Raji (cell line): ENCODE measurements at regions not wholly inside any gene's neighbourhood (a gene's known extent, or its start where the extent isn't known, plus 50 kb on each side); places are given as distances from the start of the nearest gene placed in this dataset.

Source experiments
- POLR2A ChIP-seq: IDR thresholded peaks from 2 replicates; pipeline ENCODE4 v1.6.1; 2011; ENCODE audit warnings: low read depth, low read length, control low read depth; ENCODE audit not compliant: insufficient read depth

- no peak for TF ChIP-seq POLR2A
These were observed 329.0 kb upstream of the PROK2 start for GRCh38 chr3:72113964-72114363.

- TF ChIP-seq POLR2A, result no peak
These were observed 328.6 kb upstream of the PROK2 start for GRCh38 chr3:72113564-72113963.

DNA sequence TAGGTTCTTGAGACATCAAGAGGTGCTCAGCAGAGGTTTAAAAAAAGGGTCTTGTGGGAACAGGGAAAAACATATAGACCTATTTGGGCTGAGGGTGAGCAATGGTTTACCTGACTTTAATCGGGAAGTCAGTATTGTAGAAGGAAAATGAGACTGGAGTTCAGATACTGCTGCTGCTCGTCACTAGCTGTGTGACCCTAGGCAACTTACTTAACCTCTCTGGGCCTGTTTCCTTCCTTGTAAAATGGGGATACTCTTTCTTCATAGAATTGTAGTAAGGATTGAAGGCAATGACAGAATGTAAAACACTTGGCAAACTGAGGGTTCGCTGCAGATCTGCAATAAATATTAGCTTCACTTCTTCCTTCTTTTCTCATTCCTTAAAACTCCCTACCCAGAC lies 327.5 kb upstream of the PROK2 start:
- TF ChIP-seq POLR2A, result no peak

DNA sequence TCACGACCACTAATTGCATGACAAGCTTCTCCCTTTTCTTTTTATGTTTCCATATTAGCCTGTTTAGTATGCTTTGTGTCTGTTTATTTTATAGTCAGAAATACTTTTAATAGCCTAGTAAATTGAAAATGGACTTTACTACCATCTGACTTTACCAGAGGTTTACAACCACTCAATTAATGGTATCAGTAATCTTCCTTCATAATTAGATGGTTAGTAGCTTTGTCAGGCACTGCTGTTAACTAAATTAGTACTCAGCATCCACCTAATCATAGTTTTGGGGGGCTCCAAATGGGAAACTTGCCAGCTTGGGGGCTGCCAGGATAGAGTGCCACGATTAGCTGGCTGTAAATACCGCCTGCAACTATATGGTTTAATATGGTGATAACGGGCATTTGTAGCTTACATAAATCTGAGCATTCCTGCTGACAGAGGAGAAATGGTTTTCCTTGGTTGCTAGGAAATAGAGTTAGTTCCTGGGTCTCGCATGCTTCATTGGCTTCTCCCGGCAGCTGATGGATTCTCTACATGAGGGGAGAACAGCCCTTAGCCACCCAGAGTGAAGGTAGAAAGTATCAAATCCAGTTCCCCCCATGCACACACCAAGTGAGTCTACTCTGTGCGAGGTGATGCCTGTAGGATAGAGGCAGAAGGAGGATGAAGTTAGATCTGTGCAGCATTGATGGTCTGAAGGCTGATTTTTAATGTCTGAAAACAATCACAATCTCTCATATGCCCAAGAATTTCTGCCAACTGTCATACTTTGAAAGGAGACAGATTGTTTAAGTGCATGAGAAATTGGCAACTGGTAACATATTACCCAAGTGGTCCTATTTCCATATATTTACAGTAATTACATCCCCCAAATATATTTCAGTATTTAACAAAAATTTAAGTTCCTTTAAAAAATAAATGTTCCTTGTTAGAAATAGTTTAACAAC lies 326.6 kb upstream of the PROK2 start:
- TF ChIP-seq POLR2A, result no peak

- TF ChIP-seq POLR2A, result no peak
These were observed 324.6 kb upstream of the PROK2 start for GRCh38 chr3:72109327-72110259.

DNA sequence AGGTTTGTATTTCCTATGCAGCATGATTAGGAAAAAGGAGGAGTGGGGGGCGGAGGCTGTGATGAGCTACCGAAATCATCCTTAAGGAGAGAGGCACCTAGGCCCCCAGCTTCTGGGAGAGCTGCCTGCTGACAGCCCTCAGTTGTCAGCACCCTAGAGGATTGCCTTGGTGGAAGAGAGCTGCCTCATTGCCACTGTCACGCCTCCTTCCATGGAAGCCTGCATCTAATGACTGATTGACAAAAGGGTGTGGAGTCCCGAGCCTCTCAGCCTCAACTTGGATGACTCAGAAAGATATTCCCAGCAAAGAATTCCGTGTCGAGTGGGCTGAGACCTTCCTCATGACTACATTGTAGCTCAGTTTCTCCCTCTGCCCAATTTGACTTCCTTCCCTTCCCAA lies 320.4 kb upstream of the PROK2 start:
- TF ChIP-seq POLR2A, result no peak

GRCh38 chr3:72102112-72102616 lies 317.2 kb upstream of the PROK2 start:
- TF ChIP-seq POLR2A, result peak; percentile 34; the same call in 1 of the 2 replicates

- no peak for TF ChIP-seq POLR2A
These were observed 316.5 kb upstream of the PROK2 start for GRCh38 chr3:72101494-72101893.

DNA sequence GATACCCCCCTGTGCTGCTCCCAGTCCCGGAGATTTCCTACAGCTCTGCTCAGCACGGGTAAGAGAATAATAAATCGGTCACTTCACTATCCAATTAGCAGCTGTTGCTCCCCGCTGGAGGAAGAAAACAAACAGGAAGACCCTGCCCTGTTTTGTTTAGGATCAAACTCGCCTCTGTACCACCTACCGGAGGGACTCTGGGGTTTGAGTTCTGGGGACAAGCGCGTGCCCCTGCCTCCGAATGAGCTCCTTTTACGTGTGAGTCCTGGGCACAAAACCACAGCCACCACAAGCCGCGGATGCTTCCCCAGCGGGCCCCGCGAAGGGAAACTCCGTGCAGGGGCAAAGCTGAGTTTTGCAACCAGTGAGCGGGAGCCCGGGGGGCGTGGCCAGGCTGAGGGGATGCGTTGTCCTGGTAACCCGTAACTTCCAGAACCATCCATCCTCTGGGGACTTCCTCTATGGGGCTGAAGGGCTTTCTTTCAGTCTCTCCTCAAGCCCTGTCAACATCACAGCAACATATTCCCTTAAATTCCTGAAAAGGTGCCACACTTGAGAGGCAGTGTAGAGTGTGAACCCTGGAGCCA lies 315.7 kb upstream of the PROK2 start:
- TF ChIP-seq POLR2A, result peak; percentile 64

GRCh38 chr3:72100080-72100511 lies 315.1 kb upstream of the PROK2 start:
- no peak for TF ChIP-seq POLR2A

- TF ChIP-seq POLR2A, result no peak; the same call in 1 of the 2 replicates
These were observed 314.6 kb upstream of the PROK2 start for GRCh38 chr3:72099326-72100079.

GRCh38 chr3:72097053-72097452 lies 312.1 kb upstream of the PROK2 start:
- TF ChIP-seq POLR2A, result no peak

GRCh38 chr3:72095521-72095920 lies 310.6 kb upstream of the PROK2 start:
- TF ChIP-seq POLR2A, result no peak; the same call in 1 of the 2 replicates

DNA sequence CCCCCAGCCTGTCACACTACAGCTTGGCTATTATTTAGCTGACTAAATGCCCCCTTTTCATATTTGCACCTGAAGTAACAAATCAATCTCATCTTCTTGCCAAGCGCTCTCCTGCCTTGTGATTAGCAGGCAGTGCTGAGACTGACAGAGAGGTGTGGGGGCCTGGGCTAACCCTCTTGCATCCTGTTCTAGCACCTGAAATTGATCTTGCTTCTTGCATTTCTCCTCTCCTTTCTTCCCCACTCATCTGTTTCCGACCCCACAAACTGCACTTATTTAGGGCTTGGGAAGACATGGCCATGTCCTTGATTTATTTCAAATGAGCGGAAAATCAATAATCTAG lies 309.0 kb upstream of the PROK2 start:
- TF ChIP-seq POLR2A, result no peak
